GM21529 (cell line): ENCODE measurements at regions not wholly inside any gene's neighbourhood (a gene's known extent, or its start where the extent isn't known, plus 50 kb on each side); places are given as distances from the start of the nearest gene placed in this dataset.
"Not testable (repeated sequence)": the region's sequence is repeated elsewhere in the genome, so short reads cannot be mapped to it uniquely, and the experiment has no call there.

Experiments used
- ATAC-seq: cut with Tn5 transposase; IDR thresholded peaks from one replicate; pipeline ENCODE4 v1.9.1; 2021; ENCODE audit not compliant: unreplicated experiment

DNA sequence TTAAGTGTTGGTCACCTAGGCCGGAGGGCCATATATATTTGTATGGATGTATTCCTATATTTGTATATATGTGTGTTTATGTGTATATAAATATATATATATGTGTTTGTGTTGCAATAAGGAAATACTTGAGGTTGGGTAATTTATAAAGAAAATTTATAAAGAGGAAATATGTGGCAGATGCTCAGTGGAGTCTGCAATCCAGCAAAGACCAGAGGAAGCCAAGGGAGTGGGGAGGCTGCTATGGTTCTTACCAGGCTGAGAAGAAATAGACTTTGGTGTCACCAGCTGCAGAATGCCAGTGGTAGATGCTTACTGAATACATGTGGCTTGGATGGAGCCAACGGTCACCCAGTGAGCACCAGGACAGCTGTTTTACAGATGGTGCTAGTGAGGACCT, 97.4 kb upstream of the ELOVL5 start:
- ATAC-seq = no peak

DNA sequence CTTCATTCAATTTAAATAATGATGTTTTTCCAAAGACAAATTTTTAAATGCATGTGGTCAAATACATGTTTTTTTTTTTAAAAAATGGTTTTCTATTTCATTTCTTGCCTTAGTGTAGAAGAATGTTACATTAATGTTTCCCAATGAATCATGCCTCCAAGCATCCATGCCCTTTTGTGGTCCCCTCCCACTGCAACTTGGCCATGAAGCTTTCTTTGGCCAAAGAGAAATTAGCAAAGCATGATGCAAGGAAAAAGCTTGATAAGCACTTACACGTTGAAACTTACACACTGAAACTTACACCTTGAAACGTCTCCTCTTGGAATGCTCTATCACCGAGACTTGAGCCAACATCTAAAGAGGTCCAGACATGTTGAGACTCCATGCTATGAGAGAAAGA, 93.0 kb upstream of the ELOVL5 start:
- ATAC-seq = no peak

DNA sequence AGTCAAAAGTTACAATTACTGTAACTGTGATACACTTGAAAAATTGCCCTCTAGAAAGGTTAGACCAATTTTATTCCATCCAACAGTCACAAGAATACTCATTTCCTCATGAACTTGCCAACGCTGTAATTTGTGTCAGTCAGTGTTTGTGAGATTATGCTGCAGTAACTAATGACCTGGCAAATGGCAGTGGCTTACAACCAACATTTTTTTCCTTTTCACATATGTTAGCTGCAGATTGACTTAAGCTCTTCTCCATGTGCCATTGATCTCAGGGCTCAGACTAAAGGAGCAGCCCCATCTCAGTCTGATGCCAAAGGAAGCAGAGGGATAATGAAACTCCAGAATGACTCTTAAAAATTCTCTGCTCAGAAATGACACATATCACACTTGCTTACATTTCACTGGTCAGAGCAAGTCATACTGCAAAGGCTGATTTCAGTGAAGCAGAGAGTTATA, 92.3 kb upstream of the ELOVL5 start:
- ATAC-seq = peak; percentile 48

DNA sequence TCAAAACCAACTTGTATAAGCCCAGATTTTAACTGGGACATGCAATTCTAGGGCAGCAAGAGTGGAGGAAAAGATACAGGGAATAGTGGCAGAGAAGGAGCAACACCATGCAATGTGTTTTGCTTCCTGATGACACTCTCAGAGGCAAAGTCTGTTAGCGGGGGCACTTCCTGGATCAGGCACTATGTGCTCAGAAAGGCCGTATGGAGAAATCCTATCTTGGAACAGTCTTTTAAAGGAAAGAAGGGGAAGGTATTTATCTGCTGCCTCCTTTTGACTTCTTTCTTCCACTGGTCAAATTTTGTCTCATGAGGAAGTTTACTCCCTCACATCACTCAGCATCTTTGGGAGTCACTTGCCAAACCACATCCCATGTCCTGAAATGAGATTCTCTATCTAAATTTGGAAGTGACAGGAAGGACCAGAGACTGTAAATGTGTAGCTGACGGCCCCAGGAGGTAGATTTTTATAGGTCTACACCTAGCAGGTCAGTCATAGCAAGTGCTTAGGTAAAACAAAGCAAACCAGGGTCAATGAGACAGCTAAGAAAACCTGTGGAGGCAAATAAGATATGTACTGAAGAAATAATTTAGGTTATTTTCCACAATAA, 91.7 kb upstream of the ELOVL5 start:
- ATAC-seq = no peak

DNA sequence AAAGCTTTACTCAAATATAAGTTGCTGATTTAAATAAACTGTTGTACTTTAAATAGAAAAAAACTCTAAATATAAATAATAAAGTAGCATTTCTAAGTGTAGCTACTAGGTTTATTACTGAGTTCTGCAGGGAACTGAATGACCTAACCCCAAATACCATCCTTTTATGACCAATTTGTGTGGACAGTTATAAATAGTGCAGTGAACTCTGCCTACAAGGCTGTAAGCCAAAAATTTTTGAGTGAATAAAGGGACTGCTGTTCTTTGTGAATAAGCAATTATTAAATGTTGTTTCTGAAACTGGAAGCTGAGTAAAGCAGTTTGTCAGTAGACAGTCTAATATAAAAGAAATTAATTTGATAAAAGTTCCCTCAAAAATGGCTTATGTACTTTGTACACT, 90.8 kb upstream of the ELOVL5 start:
- no peak for ATAC-seq

DNA sequence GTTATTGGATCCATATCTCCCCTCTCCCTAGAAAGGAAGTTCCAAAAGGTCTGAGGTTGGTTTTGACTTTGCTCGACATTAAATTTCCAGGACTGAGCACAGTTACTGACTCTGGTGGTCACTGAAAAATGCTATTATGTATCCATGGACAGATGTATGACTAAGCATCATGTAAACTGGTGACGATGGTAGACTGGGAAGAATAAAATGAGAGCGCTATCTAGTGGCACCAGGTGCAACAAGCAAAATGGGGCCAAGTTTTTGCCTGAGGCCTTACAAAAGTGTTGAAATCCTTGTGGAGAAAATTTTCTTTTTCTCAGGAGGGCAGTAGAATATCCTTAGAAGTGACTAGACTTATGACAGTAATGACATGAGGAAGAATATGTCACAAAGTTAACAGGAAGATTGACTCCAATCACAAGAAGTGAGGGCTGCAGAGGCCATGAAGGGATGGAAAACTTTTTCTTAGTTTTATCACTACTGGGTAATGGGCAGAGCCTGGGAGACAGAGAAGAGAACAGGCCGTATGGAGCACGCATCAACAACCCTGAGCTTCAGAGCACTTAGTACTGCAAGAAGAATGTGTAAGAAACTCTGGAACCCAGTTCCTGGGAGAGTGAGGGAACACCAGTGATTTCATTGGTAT, 88.9 kb upstream of the ELOVL5 start:
- peak; percentile 56 for ATAC-seq

DNA sequence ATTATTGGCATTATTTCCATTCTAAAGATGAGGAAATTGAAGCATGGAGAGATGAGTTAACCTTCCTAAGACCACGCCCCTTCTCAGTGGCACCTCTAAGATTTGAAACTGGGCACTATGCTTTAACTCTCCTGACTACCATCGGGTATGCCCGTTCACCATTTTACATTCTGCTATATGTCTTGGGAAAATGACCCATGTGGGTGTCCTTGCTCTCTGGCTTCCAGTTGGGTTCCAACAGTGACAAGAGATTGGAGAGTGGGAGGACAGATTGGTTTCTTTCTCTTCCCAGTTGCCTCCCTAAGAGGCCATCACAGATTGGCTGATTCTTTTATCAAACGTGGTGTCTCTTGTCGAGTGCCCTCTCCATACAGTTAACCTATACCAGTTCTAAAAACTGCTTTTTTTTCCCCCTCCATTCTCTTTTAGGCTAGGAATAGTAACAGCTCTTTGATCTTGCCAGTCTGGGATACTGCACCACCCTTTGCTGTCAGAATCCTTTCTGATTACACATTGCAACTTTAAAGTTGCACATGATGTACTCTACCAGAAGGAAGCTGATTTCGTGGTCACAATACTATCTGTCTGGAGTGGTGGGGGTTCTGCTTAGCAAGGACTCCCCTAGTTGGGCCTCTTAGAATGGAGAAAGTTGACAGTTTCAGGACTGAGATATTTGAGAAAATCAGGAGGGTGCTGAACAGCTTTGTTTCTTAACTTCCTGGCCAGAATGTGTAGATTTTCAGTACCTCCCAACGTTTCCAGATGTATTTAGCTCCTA, 88.0 kb upstream of the ELOVL5 start:
- ATAC-seq = no peak

DNA sequence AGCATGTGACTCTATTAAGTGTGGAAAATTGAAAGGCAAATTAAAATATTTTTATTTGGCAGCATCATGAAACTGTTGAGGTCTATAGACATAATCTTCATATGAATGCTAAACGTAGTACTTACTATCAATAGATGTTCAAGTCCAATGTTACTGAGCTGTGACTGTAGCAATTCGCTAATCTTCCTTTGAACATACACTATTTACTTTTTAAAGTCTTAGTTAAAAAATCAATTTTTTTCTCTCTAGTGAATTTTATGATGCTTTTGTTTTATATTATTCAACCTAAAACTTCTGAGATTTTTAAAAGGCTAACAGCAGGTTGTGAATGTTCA, 85.2 kb upstream of the ELOVL5 start:
- no peak for ATAC-seq

DNA sequence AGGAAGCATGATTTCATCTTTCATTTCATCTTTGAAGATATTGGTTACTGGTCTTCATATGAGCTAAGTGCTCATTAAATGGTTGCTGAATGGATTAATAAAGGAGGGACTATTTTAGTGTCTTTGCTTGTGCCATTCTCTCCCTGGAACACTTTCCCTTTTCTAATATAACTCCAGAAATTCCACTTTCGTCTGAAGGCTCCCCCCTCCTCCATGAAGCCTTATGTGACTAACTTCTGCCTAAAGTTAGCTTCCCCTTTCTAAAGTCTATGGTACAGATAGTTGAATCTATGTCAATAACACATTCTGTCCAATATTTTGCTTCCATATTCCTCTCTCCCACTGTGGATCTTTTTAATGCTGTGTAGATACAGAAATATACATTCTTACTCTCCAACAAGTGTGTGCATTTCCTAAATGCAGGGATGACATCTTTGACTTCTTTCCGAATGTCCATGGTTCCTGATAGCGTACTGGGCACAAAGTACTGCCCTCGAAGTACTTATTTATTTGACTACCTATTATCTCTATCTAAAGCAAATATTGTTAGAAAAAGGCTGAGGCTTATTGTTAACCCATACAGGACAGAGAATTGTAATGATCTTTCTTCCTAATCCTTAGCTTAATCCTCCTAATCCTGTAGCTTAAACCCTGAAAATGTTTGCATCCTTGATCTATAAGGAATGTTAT, 84.7 kb upstream of the ELOVL5 start:
- ATAC-seq = no peak

DNA sequence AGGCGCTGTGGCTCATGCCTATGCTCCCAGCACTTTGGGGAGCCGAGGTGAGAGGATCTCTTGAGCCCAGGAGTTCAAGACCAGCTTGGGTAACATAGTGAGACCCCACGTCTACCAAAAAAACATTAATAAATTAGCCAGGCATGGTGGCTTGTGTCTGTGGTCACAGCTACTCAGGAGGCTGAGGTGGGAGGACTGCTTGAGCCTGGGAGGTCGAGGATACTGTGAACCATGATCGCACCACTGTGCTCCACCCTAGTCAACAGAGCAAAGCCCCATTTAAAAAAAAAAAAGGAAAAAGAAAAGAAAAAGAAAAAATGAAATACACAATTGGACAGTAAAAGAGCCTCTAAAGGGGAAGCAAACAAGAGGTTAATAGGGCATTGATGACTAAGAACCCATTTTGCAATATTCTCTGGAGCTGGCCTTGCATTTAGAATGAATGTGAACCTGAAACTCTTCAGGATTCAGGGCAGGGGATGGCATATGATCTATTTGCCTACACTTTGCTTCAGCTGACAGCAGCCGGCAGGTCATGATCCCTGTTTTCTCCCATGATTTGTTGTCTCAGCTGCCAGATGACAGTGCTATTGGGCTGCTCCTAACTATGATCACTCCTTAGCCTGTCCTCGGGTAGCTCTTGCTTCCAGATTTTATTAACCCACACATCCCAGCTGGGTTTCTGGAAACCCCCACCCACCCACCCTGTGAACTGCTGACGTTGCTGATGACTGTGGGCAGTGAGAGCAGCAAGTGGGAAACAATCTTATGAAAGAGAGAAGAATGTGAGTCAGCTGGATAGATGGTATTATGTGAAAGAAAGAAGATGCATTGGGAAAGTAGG, 83.8 kb upstream of the ELOVL5 start:
- ATAC-seq = no peak

DNA sequence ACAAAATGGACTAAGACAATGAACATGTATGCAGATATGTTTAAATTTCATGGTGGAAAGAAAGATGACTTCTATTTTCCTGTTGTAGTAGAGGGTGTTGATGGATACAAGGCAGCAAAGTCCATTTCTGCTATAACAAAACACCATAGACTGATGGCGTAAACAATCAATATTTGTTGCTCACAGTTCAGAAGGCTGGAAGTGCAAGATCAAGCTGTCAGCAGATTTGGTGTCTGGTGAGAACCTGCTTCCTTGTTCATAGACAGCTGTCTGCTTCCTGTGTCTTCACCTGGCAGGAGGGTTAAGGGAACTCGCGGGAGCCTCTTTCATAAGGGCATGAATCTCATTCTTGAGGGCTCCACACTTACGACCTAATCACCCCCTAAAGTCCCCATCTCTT, 83.0 kb upstream of the ELOVL5 start:
- no peak for ATAC-seq

DNA sequence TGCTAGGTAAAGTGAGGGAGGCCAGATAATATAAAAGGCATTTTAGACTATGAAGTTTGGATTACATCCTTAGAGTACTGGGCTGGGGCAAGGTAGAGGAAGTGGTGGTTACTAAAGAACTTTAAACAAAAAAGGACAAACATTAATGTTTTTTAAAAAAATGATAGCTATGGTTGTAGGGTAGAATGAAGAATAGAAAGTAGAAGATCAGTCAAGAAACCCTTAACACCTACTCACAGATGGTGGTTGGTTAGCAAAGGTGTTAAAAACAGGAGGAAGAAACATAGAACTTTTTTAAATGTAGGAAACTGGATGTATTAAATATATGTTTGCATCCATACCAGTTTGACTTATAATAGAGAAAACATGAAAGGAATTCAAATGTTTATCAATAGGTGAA, 80.7 kb upstream of the ELOVL5 start:
- ATAC-seq = no peak

DNA sequence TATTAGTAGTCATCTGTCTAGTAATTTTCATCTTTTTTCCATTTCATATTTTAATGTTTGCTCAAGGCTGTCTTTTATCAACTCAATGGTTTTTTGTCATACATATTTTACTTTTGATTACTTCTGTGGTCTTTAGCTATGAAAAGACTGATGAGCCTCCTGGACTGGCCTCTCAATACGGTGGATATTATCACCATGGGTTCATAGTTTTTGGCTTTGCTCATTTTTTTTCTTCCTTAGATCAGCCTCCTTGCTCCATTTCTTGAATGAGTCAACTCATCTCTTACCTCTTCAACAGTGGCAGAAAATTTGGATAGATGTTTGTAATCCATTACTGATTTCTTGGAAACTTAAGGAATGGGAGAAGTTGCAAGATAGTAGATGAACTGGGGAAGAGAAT, 80.1 kb upstream of the ELOVL5 start:
- no peak for ATAC-seq

DNA sequence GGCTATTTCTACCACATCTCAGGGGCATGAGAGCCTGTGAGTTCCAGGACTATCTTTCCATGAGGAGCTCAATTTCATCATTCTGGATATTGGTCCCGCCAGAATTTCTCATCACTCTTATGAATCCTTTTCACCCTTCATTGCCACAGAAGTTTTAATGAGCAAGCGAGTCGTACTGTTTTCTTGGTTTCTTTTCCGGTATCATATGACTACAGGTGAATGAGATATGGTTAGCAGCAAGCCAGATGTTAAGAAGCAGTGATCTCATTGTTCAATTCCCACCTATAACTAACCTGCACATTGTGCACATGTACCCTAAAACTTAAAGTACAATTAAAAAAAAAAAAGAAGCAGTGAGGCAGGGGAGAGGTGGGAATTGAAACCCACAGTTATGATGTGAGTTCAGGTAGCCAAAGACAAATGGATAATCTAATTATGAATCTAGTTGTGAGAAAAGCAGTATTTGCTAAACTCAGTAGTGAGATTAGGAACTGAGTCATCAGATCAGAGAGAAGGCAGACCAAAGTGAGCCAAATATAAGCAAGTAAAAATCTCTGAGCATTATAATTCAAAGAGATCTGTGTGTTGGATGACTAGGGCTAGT, 78.0 kb upstream of the ELOVL5 start:
- peak; percentile 94 for ATAC-seq

DNA sequence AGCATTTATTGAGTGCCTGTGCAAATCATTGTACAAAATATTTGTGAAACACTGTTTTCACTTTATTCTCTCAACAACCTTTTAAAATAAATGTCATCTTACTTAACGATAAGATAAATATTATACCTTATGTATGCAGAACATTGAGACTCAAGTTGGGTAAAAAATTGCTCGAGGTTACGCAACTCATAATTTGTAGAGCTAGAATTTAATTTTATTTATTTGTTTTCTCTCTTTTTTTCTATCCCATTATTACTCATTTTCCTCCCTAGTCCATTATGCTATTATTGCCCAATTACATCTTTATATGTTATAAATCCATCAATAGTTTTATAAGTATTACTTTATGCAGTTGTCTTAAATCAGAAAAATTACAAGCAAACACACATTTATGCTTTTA, 77.4 kb upstream of the ELOVL5 start:
- no peak for ATAC-seq

DNA sequence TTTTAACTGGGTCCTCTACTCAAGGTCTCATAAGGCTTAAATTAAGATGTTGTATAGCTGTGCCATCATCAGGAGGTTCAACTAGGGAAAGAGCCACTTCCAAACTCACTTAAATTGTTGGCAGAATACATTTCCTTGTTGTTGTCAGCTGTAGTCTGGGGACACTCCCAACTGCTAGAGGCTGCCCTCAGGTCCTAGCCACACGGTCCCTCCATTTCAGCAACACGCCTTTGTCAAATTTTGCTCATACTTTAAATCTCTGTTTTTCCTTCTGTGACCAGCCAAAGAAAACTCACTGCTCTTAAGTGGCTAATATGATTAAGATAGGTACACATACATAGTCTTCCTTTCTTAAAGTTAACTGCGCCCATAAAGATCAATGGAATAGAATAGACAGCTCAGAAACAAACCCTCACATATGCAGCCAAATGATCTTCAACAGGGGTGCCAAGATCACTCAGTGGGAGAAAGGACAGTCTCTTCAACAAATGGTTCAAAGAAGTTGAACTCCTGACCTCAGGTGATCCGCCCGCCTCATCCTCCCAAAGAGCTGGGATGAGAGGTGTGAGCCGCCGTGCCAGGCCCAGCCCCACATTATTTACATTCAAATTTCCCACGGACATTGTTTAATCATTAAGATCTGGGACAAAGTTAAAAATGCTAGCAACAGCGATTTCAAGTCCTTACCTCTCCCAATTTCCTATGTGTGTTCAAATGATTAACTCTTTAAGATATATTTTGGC, 76.4 kb upstream of the ELOVL5 start:
- no peak for ATAC-seq

DNA sequence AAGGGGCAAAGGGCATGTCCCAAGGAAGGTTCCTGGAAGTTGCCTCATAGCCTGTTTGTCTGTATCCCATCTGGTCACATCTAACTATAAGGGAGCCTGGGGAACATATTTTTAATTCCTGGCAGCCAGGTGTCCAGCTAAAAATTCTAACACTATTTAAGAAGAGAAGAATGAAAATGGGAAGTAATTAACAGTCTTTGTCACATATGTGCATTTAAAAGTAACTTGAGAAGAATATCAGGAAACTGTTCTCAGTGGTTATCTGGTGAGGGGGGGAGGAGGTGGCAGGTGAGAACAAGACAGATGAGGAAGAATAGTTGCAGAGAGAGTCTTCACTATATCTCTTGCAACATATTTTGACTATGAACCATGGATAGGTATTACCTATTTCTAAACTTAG, 75.5 kb upstream of the ELOVL5 start:
- no peak for ATAC-seq

DNA sequence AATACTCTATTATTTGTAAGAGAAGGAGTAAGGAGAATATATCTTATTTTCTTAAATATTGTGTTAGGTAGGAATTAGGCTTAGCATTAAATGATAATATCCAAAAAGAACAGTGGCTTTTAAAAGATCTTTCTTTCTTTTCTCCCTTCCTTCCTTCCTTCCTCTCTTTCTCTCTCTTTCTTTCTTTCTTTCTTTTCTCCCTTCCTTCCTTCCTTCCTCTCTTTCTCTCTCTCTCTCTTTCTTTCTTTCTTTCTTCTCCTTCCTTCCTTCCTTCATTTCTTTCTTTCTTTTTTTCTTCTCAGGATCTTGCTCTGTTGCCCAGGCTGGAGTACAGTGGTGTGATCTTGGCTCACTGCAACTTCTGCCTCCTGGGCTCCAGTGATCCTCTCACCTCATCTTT, 74.8 kb upstream of the ELOVL5 start:
- not testable (repeated sequence) for ATAC-seq

DNA sequence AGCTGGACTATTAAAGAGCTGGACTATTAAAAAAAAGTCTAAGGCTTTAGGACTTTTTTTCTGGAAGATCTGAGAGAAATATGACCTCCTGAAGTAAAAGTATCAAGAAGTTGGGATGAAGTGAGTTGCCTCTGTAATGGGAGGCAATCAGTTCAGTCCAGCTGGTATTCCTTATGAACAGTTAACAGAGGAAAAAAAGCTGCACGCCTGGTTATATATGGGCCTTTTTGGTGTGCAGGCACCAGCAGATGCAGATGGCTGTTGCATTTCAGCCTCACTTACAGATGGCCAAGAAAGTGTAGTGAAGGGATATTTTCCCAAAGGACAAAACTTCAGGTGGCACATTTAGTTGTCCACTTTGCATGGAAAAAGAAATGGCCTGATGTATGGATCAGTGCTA, 70.3 kb upstream of the ELOVL5 start:
- no peak for ATAC-seq

DNA sequence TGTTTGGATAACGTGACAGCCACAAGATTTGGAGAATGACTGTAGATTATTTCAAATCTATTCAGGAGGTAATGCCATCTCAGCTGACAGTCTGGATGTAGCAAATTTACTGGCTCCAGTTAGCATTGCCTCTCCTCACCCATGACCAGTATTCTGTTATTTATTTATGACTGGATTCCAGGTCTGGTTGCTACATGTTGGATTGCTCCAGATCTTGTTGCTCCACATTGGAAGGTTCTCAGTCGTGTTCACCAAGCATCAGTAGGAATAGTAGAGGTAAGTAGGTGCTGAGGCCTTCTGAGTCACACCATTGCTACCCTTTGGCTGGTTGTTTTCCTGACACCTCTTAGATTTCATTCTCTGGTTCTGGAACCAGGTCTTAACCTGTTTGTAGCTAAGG, 69.5 kb upstream of the ELOVL5 start:
- ATAC-seq = no peak
